ENCODE measurements at regions not wholly inside any gene's neighbourhood (a gene's known extent, or its start where the extent isn't known, plus 50 kb on each side); places are given as distances from the start of the nearest gene placed in this dataset.
"Not testable (repeated sequence)": the region's sequence is repeated elsewhere in the genome, so short reads cannot be mapped to it uniquely, and the experiment has no call there.

DNA sequence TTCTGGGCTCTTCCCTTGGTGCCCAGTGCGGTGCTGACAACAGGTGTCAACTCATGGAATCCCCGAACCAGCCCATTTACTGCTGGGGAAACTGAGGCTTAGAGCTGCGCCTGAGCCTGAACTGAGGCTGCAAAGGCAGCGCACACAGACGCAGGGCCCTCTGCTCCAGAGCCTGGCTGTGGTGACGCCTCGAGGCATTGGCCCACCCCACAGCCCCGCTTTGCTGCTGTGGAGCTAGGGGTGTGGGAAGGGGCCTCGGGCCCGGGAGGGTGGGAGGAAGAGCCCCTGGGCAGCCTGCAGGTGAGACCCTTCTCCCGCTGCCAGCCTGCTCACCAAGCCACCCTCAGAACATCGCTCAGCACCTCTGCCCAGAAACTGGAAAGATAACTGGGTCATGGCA is 97.4 kb upstream of the LRPAP1 start:
- no peak overlapping the region for H3K27ac ChIP-seq (ENCODE audit: insufficient read depth, low read depth, low read length)
- no peaks in the 10 kb centered on the region for H3K9me1 ChIP-seq (replicated peaks; ENCODE audit: control insufficient read depth, extremely low read depth, insufficient read depth, low read length)
- no peak overlapping the region for H3K4me3 ChIP-seq (replicated peaks in 1 of 3; ENCODE audit: insufficient read depth in 1 of 3, low read depth in 1 of 3, low read length in 3 of 3)
- H2AFZ ChIP-seq (ENCODE audit: low read depth, low read length), result no peak overlapping the region
- H3K36me3 ChIP-seq (ENCODE audit: control insufficient read depth in 2 of 2, extremely low read depth in 1 of 2, insufficient read depth in 2 of 2, low read length in 2 of 2), result no peaks in the 10 kb centered on the region
- H3K9ac ChIP-seq (replicated peaks; ENCODE audit: extremely low read depth, insufficient read depth, low read length), result no peak overlapping the region
- DNase-seq (ENCODE audit: low read depth, low spot score), result no peak
- intact Hi-C loops (cut with micrococcal nuclease) (no loop called here), dilution Hi-C loops (cut with MboI; ENCODE audit: extremely low pct_ligation_motif_present, low sequenced_read_pairs) (no loop called here)
- TF ChIP-seq EZH2 (IDR thresholded peaks at IDR 0.05; ENCODE audit: borderline replicate concordance, low read depth, low read length, severe bottlenecking) (no peak), POLR2A (IDR thresholded peaks at IDR 0.05; ENCODE audit: low read depth, low read length) (no peak), POLR2AphosphoS5 (IDR thresholded peaks at IDR 0.05; ENCODE audit: insufficient read depth, low read depth, low read length) (no peak), MYC (IDR thresholded peaks at IDR 0.05; ENCODE audit: low read depth, low read length) (no peak), FOS (IDR thresholded peaks at IDR 0.05; ENCODE audit: borderline replicate concordance, insufficient read depth, low read length) (no peak), JUN (IDR thresholded peaks at IDR 0.05; ENCODE audit: borderline replicate concordance, insufficient read depth, insufficient read length, low read depth) (no peak), GATA2 (IDR thresholded peaks at IDR 0.05; ENCODE audit: insufficient read depth, insufficient read length, low read depth, low read length) (no peak)
- TF ChIP-seq, protein P1, sequence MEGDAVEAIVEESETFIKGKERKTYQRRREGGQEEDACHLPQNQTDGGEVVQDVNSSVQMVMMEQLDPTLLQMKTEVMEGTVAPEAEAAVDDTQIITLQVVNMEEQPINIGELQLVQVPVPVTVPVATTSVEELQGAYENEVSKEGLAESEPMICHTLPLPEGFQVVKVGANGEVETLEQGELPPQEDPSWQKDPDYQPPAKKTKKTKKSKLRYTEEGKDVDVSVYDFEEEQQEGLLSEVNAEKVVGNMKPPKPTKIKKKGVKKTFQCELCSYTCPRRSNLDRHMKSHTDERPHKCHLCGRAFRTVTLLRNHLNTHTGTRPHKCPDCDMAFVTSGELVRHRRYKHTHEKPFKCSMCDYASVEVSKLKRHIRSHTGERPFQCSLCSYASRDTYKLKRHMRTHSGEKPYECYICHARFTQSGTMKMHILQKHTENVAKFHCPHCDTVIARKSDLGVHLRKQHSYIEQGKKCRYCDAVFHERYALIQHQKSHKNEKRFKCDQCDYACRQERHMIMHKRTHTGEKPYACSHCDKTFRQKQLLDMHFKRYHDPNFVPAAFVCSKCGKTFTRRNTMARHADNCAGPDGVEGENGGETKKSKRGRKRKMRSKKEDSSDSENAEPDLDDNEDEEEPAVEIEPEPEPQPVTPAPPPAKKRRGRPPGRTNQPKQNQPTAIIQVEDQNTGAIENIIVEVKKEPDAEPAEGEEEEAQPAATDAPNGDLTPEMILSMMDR (IDR thresholded peaks at IDR 0.05; ENCODE audit: extremely low read depth in 1 of 2, insufficient read depth in 1 of 2, low read depth in 1 of 2, low read length in 2 of 2), result no peak
- TF ChIP-seq, protein P2, sequence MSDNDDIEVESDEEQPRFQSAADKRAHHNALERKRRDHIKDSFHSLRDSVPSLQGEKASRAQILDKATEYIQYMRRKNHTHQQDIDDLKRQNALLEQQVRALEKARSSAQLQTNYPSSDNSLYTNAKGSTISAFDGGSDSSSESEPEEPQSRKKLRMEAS (IDR thresholded peaks at IDR 0.05; ENCODE audit: insufficient read depth, insufficient read length), result no peak
- H3K4me2 ChIP-seq (ENCODE audit: insufficient read depth, low read length), result no peak overlapping the region
- H4K20me1 ChIP-seq (replicated peaks; ENCODE audit: control insufficient read depth, extremely low read depth, insufficient read depth, low read length), result no peaks in the 10 kb centered on the region
- no peaks in the 10 kb centered on the region for H3K79me2 ChIP-seq (ENCODE audit: control insufficient read depth, insufficient read depth, low read length)
- H3K4me1 ChIP-seq (ENCODE audit: control insufficient read depth, extremely low read depth, insufficient read depth, low read length), result no peaks in the 10 kb centered on the region
- no TSS peak for BruUV-seq (replicated peaks)
- FAIRE-seq, result no peak
- H3K27me3 ChIP-seq (ENCODE audit: control insufficient read depth in 2 of 2, insufficient read depth in 2 of 2, low read length in 2 of 2), result no peaks in the 10 kb centered on the region
- ChIA-PET POLR2A (no interaction called here), CTCF (no interaction called here)
- no peaks in the 10 kb centered on the region for H3K9me3 ChIP-seq (replicated peaks; ENCODE audit: control insufficient read depth, insufficient read depth, low read length)

DNA sequence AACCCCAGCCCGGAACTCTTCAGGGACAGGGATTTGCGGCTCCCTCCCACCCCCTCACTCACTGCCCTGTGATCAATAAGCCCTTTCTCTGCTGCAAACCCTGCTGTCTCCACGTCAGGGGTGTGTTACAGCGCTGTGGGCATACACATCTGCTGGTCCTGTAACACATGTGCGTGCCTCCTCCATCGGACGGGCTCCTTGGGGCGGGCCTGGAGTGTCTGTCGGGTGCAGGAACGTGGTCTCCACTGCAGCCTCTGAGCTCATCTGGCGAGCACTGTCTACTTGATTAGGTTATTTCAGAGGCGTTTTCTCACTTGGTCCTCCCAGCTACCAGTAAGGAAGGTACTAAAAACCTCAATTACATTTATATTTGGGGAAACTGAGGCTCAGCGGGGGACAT is 97.0 kb upstream of the LRPAP1 start:
- BruUV-seq (replicated peaks); H3K27me3 ChIP-seq (ENCODE audit: control insufficient read depth in 2 of 2, insufficient read depth in 2 of 2, low read length in 2 of 2); POLR2A ChIA-PET; H2AFZ ChIP-seq (ENCODE audit: low read depth, low read length); intact Hi-C loops (cut with micrococcal nuclease); H3K27ac ChIP-seq (ENCODE audit: insufficient read depth, low read depth, low read length); DNase-seq (ENCODE audit: low read depth, low spot score); dilution Hi-C loops (cut with MboI; ENCODE audit: extremely low pct_ligation_motif_present, low sequenced_read_pairs); FAIRE-seq; H3K36me3 ChIP-seq (ENCODE audit: control insufficient read depth in 2 of 2, extremely low read depth in 1 of 2, insufficient read depth in 2 of 2, low read length in 2 of 2); H3K9ac ChIP-seq (replicated peaks; ENCODE audit: extremely low read depth, insufficient read depth, low read length); H3K4me2 ChIP-seq (ENCODE audit: insufficient read depth, low read length); H3K9me1 ChIP-seq (replicated peaks; ENCODE audit: control insufficient read depth, extremely low read depth, insufficient read depth, low read length); CTCF ChIA-PET; H4K20me1 ChIP-seq (replicated peaks; ENCODE audit: control insufficient read depth, extremely low read depth, insufficient read depth, low read length); H3K4me3 ChIP-seq (replicated peaks in 1 of 3; ENCODE audit: insufficient read depth in 1 of 3, low read depth in 1 of 3, low read length in 3 of 3); H3K79me2 ChIP-seq (ENCODE audit: control insufficient read depth, insufficient read depth, low read length); H3K4me1 ChIP-seq (ENCODE audit: control insufficient read depth, extremely low read depth, insufficient read depth, low read length); H3K9me3 ChIP-seq (replicated peaks; ENCODE audit: control insufficient read depth, insufficient read depth, low read length): not testable (repeated sequence)

Measured in endothelial cell of umbilical vein (primary cell).